GM10266 (cell line): ENCODE measurements at regions not wholly inside any gene's neighbourhood (a gene's known extent, or its start where the extent isn't known, plus 50 kb on each side); places are given as distances from the start of the nearest gene placed in this dataset.
"Not testable (repeated sequence)": the region's sequence is repeated elsewhere in the genome, so short reads cannot be mapped to it uniquely, and the experiment has no call there.

Source experiments
- DNase-seq: peaks from one replicate; pipeline ENCODE4 v3.0.0; 2012; ENCODE audit errors: extremely low spot score
- CTCF ChIP-seq: IDR thresholded peaks from 2 replicates; pipeline ENCODE4 v1.5.1; 2012; ENCODE audit warnings: mild to moderate bottlenecking, low read depth; ENCODE audit not compliant: control insufficient read depth, insufficient read depth; ENCODE audit errors: missing control alignments

DNA sequence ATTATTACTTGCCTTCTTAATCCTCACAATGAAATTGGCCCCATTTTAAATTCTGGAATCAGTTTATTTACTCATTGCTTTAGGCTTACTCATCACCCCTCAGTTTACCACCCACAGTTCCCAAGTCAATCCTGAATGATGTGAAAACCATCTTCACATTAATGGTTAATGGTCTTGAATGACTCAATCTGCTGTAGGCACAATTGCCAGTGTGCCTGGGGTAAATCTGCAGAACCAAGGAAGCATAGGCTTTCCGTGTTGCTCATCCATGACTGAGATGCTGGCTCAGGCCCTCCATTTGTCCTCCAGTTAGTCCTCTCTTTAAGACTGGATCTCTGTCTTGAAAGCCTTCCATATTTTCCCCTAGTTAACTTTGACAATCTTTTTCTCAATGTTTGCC, 164.5 kb downstream of the PMAIP1 start:
- TF ChIP-seq CTCF: no peak
- no peak for DNase-seq

GRCh38 chr18:60062831-60063230, 163.0 kb downstream of the PMAIP1 start:
- DNase-seq: not testable (repeated sequence)

GRCh38 chr18:60062396-60062795, 162.6 kb downstream of the PMAIP1 start:
- no peak for TF ChIP-seq CTCF
- no peak for DNase-seq

DNA sequence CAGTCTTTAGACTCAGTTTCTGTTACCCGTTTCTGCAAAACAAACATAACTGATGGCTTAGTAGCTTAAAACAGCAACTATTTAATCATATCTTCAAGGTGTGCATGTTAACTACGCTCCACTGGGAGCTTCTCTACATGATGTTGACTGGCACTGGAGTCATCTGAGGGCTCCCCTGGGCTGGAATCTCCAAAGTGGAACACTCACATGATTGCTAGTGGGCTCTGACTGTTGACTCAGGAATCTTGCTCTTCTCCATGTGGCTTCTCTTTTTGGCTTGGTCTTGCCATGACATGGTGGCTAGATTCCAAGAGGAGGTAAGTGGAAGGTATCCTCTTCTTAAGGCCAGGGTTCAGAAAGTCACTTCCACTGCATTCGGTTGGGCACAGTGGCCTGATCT, 160.8 kb downstream of the PMAIP1 start:
- TF ChIP-seq CTCF: no peak
- no peak for DNase-seq

DNA sequence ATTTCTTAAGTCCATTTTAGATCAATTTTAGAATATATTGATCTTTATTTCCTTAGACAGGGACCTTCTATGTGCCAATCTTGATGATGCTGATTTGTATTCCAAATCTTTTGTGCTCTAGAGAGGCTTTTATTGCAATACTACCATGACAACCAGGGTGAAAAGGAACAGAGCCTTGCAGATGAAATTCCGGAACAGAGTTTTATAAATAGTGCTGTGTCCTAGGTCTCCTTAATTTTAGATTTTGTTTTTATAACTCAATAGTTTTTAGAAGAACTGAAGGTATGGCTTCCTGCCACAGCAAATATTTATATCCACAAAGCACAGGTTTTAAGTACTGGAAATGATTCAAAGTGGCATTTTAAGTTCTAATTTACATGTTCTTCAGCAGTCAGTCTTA, 160.2 kb downstream of the PMAIP1 start:
- no peak for DNase-seq
- no peak for TF ChIP-seq CTCF

DNA sequence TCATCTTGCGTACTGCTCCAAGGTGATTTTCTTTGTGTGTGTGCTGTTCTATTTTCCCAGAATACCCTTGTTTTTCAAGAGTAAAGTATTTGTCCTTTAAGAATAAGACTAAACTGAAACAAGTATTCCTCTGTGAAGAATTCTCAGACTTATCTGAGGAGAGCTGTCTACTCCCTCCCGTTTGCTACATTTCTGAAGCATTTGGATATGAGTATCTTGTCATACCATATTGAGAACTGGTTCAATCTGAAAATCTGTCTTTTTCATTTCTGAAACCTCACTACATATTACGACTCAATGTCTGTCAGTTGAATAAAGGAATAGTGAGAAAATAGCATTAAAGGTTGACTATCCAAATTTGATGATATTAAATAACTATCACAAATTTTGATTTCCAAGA, 159.4 kb downstream of the PMAIP1 start:
- TF ChIP-seq CTCF: no peak
- DNase-seq: no peak

DNA sequence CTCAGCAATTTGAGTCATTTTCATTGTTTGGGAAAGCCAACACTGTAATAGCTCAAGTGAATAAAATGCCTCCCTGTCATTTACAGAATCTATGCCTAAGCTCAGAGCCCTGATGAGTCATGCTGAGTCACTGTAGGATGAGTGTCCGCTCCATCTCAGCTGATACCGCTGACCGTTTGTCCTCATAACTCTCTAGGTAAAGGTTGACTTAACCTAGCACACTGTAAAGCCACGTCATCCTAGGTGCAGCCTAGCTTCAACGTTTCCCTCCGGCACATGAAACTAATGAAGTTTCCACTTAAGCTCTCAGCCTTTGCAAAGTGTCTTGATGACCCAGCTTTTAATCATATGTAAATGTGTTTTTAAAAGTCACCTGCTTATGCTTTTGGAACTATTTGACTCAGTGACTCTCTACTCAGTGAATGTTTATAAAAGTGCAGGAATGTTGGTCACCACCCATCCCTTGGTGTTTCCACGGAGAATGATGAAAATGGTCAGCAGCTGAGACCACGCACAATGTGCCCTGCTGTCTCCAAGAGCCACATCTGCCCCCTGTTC, 154.0 kb downstream of the PMAIP1 start:
- TF ChIP-seq CTCF: no peak
- no peak for DNase-seq

- TF ChIP-seq CTCF: no peak
- no peak for DNase-seq
Measured at GRCh38 chr18:60050821-60051220, 151.0 kb downstream of the PMAIP1 start.
